B cell (primary cell): ENCODE measurements at regions not wholly inside any gene's neighbourhood (a gene's known extent, or its start where the extent isn't known, plus 50 kb on each side); places are given as distances from the start of the nearest gene placed in this dataset.

Experiments used
- ATAC-seq: fragments of 200-7000 bp; cut with Tn5 transposase; one replicate; pipeline ENCODE4 v1.10.0; 2021; ENCODE audit warnings: low read depth, mild to moderate bottlenecking, moderate number of reproducible peaks, moderate library complexity
- CTCF ChIA-PET: fragments of 350-600 bp; sonication (Branson Sonifier 250); formaldehyde crosslinking; loops from one replicate; lab custom pipeline; 2021; ENCODE audit warnings: antibody characterized with exemption, inconsistent platforms; lab: Charles Lee
- POLR2A ChIA-PET: fragments of 350-600 bp; sonication (Branson Sonifier 250); formaldehyde crosslinking; loops from one replicate; lab custom pipeline; 2021; ENCODE audit warnings: antibody characterized with exemption; lab: Charles Lee
- DNase-seq: peaks from one replicate; pipeline ENCODE4 v3.0.0; 2013
- H2AFZ ChIP-seq: 2 replicates; pipeline ENCODE4 v1.6.1; 2012; ENCODE audit warnings: mild to moderate bottlenecking, low read depth, low read length; ENCODE audit not compliant: insufficient read depth, poor library complexity, severe bottlenecking
- H3K27ac ChIP-seq, 2 donors: 1 replicate in 1 of 2; 2 replicates in 1 of 2; pipeline ENCODE4 v1.5.1; 2012 to 2013; ENCODE audit warnings: low read length in 2 of 2, mild to moderate bottlenecking in 2 of 2, moderate library complexity in 1 of 2
- H3K27me3 ChIP-seq, 4 experiments: fragments of 200-600 bp in 1 of 4; sonication (generic) in 1 of 4; replicated peaks in 1 of 4; 1 replicate in 2 of 4; 2 replicates in 2 of 4; pipeline versions ENCODE4 v1.6.1 to v1.7.0; 2013 to 2016; ENCODE audit warnings: low read length in 3 of 4, mild to moderate bottlenecking in 2 of 4, mixed read lengths in 1 of 4, moderate library complexity in 1 of 4; ENCODE audit not compliant: insufficient read depth in 4 of 4, control insufficient read depth in 3 of 4; ENCODE audit errors: control extremely low read depth in 1 of 4
- H3K36me3 ChIP-seq, 2 experiments: replicated peaks in 1 of 2; 1 replicate in 1 of 2; 2 replicates in 1 of 2; pipeline versions ENCODE4 v1.6.1 to v1.7.1; 2013; ENCODE audit warnings: low read length in 1 of 2; ENCODE audit not compliant: insufficient read depth in 2 of 2, control insufficient read depth in 1 of 2; ENCODE audit errors: control extremely low read depth in 1 of 2, extremely low read depth in 1 of 2
- H3K4me1 ChIP-seq, 2 donors: fragments of 200-600 bp in 1 of 2; sonication (generic) in 1 of 2; 1 replicate in 1 of 2; 2 replicates in 1 of 2; pipeline versions ENCODE4 v1.5.1 to v1.6.1; 2013 to 2017; ENCODE audit warnings: low read length in 2 of 2; ENCODE audit not compliant: control insufficient read depth in 2 of 2, insufficient read depth in 2 of 2
- H3K4me2 ChIP-seq: replicated peaks from 2 replicates; pipeline ENCODE3; 2012; ENCODE audit warnings: mild to moderate bottlenecking, low read depth, low read length; ENCODE audit not compliant: poor library complexity, severe bottlenecking
- H3K4me3 ChIP-seq, 5 experiments: fragments of 200-600 bp in 1 of 5; sonication (generic) in 1 of 5; 1 replicate in 3 of 5; 2 replicates in 2 of 5; pipeline versions ENCODE4 v1.5.1 to v1.7.0; 2011 to 2016; ENCODE audit warnings: low read length in 4 of 5, mild to moderate bottlenecking in 4 of 5, low read depth in 2 of 5, control low read depth in 1 of 5, moderate library complexity in 1 of 5; ENCODE audit not compliant: insufficient read depth in 1 of 5; ENCODE audit errors: control extremely low read depth in 1 of 5, extremely low read depth in 1 of 5
- H3K79me2 ChIP-seq: fragments of 200-600 bp; sonication (generic); one replicate; pipeline ENCODE4 v1.6.0; 2016; ENCODE audit warnings: low read length; ENCODE audit not compliant: control insufficient read depth, insufficient read depth
- H3K9ac ChIP-seq: fragments of 200-600 bp; sonication (generic); 2 replicates; pipeline ENCODE4 v1.6.1; 2017; ENCODE audit warnings: mild to moderate bottlenecking, low read length, moderate library complexity
- H3K9me3 ChIP-seq, 3 donors: one replicate each; pipeline versions ENCODE4 v1.6.1 to v1.7.1; 2013; ENCODE audit warnings: low read length in 2 of 3; ENCODE audit not compliant: control insufficient read depth in 2 of 3, insufficient read depth in 1 of 3; ENCODE audit errors: control extremely low read depth in 1 of 3
- H4K20me1 ChIP-seq: 2 replicates; pipeline ENCODE4 v1.6.0; 2012; ENCODE audit warnings: mild to moderate bottlenecking, low read length; ENCODE audit not compliant: insufficient read depth, control insufficient read depth, poor library complexity, severe bottlenecking
- H3K27ac Mint-ChIP-seq: one replicate; pipeline ENCODE4 v1.8.0; 2021; ENCODE audit warnings: mixed read lengths
- H3K27me3 Mint-ChIP-seq: one replicate; pipeline ENCODE4 v1.8.0; 2021; ENCODE audit warnings: mixed read lengths
- H3K4me1 Mint-ChIP-seq: one replicate; pipeline ENCODE4 v1.8.0; 2021; ENCODE audit warnings: mixed read lengths
- H3K4me3 Mint-ChIP-seq: one replicate; pipeline ENCODE4 v1.8.0; 2021; ENCODE audit warnings: mixed read lengths
- H3K9me3 Mint-ChIP-seq: one replicate; pipeline ENCODE4 v1.8.0; 2022; ENCODE audit warnings: mixed read lengths; ENCODE audit not compliant: insufficient read depth
- EZH2 ChIP-seq: IDR thresholded peaks from 2 replicates; pipeline ENCODE4 v1.6.1; 2012; ENCODE audit warnings: borderline replicate concordance, low read depth, mild to moderate bottlenecking, moderate library complexity, low read length; ENCODE audit not compliant: insufficient read depth, poor library complexity, severe bottlenecking
- WGBS: methylation state at CpG from one replicate; pipeline ENCODE4 v1.1.5; 2013; ENCODE audit warnings: missing lambda C conversion rate; ENCODE audit not compliant: insufficient coverage; 5-methylcytosine and 5-hydroxymethylcytosine counted together
- intact Hi-C: fragments of 100-400 bp; cut with micrococcal nuclease; formaldehyde crosslinking; loops from one replicate; pipeline ENCODE4 v1.10.0; 2022
- TF ChIP-seq, protein P1 (sequence below): fragments of 200-600 bp; IDR thresholded peaks from one replicate; pipeline ENCODE4 v1.8.0; 2022; ENCODE audit warnings: antibody characterized with exemption, mild to moderate bottlenecking

GRCh38 chr16:85511938-85512807 is 100.9 kb upstream of the GSE1 start:
- Mint-ChIP-seq H3K9me3 (no peaks in the 10 kb centered on the region), H3K27ac (no peak overlapping the region), H3K4me3 (no peak overlapping the region), H3K27me3 (peaks cover 4% of the 10 kb centered on the region), H3K4me1 (no peaks in the 10 kb centered on the region)
- Histone ChIP-seq H4K20me1 (no peaks in the 10 kb centered on the region), H2AFZ (no peak overlapping the region), H3K9me3 (peaks cover 0 to 3% (median 0%) of the 10 kb centered on the region in 3 donors), H3K9ac (no peak overlapping the region), H3K36me3 (no peaks in the 10 kb centered on the region), H3K4me3 (no peak overlapping the region), H3K4me1 (no peaks in the 10 kb centered on the region), H3K27ac (no peak overlapping the region), H3K27me3 (no peaks in the 10 kb centered on the region), H3K4me2 (no peak overlapping the region), H3K79me2 (no peaks in the 10 kb centered on the region)
- TF ChIP-seq, protein P1, sequence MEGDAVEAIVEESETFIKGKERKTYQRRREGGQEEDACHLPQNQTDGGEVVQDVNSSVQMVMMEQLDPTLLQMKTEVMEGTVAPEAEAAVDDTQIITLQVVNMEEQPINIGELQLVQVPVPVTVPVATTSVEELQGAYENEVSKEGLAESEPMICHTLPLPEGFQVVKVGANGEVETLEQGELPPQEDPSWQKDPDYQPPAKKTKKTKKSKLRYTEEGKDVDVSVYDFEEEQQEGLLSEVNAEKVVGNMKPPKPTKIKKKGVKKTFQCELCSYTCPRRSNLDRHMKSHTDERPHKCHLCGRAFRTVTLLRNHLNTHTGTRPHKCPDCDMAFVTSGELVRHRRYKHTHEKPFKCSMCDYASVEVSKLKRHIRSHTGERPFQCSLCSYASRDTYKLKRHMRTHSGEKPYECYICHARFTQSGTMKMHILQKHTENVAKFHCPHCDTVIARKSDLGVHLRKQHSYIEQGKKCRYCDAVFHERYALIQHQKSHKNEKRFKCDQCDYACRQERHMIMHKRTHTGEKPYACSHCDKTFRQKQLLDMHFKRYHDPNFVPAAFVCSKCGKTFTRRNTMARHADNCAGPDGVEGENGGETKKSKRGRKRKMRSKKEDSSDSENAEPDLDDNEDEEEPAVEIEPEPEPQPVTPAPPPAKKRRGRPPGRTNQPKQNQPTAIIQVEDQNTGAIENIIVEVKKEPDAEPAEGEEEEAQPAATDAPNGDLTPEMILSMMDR: no peak
- no peak for TF ChIP-seq EZH2
- ATAC-seq: no peak
- POLR2A ChIA-PET: no interaction called here
- intact Hi-C loops: no loop called here
- WGBS: 87% methylated on average over 15 of the region's 24 CpGs
- no peak for DNase-seq
- CTCF ChIA-PET: no interaction called here

DNA sequence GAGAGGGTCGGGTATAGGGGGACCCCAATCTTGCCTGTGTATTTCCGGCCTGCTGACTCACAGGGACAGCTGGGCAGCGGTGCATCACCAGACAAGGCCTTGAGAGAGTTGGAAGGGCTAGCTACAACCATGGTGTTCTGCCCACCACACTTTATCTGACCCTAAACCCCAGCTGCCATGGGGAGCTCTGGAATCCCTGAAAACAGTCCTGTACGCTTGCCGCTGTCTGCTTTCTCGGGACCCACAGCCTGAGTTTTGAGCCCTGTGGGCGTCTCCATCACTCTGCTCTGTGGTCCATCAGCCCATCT is 100.4 kb upstream of the GSE1 start:
- H4K20me1 ChIP-seq: no peaks in the 10 kb centered on the region
- H3K4me1 Mint-ChIP-seq: no peaks in the 10 kb centered on the region
- ChIA-PET CTCF (no interaction called here), POLR2A (no interaction called here)
- H3K4me1 ChIP-seq: no peaks in the 10 kb centered on the region
- H3K4me3 ChIP-seq: no peak overlapping the region
- no peak overlapping the region for H3K4me3 Mint-ChIP-seq
- no peaks in the 10 kb centered on the region for H3K27me3 ChIP-seq
- TF ChIP-seq, protein P1: no peak
- TF ChIP-seq EZH2: no peak
- WGBS: 90% methylated on average over 7 of the region's 7 CpGs
- no peaks in the 10 kb centered on the region for H3K79me2 ChIP-seq
- no peak for DNase-seq
- no peaks in the 10 kb centered on the region for H3K36me3 ChIP-seq
- intact Hi-C loops: no loop called here
- H3K27ac ChIP-seq: no peak overlapping the region
- no peak for ATAC-seq
- H3K9me3 Mint-ChIP-seq: no peaks in the 10 kb centered on the region
- H3K4me2 ChIP-seq: no peak overlapping the region
- no peak overlapping the region for H2AFZ ChIP-seq
- H3K27ac Mint-ChIP-seq: no peak overlapping the region
- H3K9ac ChIP-seq: no peak overlapping the region
- H3K9me3 ChIP-seq: peaks cover 0 to 3% (median 0%) of the 10 kb centered on the region in 3 donors
- peaks cover 4% of the 10 kb centered on the region for H3K27me3 Mint-ChIP-seq
